ENCODE measurements at regions not wholly inside any gene's neighbourhood (a gene's known extent, or its start where the extent isn't known, plus 50 kb on each side); places are given as distances from the start of the nearest gene placed in this dataset.
"Not testable (repeated sequence)": the region's sequence is repeated elsewhere in the genome, so short reads cannot be mapped to it uniquely, and the experiment has no call there.

- DNase-seq (ENCODE audit: low spot score): no peak
- TF ChIP-seq, protein P1, sequence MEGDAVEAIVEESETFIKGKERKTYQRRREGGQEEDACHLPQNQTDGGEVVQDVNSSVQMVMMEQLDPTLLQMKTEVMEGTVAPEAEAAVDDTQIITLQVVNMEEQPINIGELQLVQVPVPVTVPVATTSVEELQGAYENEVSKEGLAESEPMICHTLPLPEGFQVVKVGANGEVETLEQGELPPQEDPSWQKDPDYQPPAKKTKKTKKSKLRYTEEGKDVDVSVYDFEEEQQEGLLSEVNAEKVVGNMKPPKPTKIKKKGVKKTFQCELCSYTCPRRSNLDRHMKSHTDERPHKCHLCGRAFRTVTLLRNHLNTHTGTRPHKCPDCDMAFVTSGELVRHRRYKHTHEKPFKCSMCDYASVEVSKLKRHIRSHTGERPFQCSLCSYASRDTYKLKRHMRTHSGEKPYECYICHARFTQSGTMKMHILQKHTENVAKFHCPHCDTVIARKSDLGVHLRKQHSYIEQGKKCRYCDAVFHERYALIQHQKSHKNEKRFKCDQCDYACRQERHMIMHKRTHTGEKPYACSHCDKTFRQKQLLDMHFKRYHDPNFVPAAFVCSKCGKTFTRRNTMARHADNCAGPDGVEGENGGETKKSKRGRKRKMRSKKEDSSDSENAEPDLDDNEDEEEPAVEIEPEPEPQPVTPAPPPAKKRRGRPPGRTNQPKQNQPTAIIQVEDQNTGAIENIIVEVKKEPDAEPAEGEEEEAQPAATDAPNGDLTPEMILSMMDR (IDR thresholded peaks at IDR 0.05; ENCODE audit: extremely low read depth, missing control alignments): no peak
Measured at GRCh38 chr18:75966431-75966830, 528.6 kb downstream of the ZNF516 start.

- TF ChIP-seq, protein P1 (IDR thresholded peaks at IDR 0.05; ENCODE audit: extremely low read depth, missing control alignments): no peak
- DNase-seq (ENCODE audit: low spot score): no peak
Measured at GRCh38 chr18:75962036-75962572, 532.9 kb downstream of the ZNF516 start.

- DNase-seq (ENCODE audit: low spot score): not testable (repeated sequence)
Measured at GRCh38 chr18:75960356-75960755, 532.9 kb upstream of the SMIM21 start.

DNA sequence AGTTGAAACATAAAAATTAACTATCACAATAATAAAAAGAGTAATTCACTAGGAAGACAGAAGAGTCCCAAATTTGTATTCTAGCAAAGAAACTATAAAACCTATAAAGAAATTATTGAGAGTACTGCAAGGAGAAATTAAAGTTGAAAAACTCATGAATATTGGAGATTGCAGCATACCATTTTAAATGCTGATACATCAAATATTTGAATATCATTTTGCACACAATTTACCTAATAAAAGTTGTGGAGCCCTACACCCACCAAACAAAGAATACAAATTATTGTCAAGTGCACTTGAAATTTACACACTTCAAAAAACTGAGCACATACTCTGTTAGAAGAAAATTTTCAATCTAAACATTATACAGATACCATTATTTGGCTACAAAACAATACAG lies 531.6 kb upstream of the SMIM21 start:
- TF ChIP-seq, protein P1 (IDR thresholded peaks at IDR 0.05; ENCODE audit: extremely low read depth, missing control alignments): no peak
- no peak for DNase-seq (ENCODE audit: low spot score)

DNA sequence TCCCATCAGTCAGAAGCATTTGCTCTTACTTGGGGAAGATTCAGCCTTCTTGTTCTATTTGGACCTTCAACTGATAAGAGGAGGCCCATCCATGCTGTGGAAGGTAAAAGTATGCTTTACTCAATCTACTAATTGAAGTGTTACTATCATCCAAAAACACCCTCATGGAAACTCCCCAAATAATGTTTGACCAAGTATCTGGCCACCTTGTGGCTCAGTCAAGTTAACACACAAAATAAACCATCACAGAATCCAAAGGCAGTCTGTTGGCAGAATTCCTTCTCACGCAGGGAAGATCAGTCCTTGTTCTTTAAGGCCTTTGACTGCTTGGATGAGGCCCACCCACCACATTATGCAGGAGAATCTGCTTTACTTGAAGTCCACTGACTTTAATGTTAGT lies 531.2 kb upstream of the SMIM21 start:
- DNase-seq (ENCODE audit: low spot score): no peak

DNA sequence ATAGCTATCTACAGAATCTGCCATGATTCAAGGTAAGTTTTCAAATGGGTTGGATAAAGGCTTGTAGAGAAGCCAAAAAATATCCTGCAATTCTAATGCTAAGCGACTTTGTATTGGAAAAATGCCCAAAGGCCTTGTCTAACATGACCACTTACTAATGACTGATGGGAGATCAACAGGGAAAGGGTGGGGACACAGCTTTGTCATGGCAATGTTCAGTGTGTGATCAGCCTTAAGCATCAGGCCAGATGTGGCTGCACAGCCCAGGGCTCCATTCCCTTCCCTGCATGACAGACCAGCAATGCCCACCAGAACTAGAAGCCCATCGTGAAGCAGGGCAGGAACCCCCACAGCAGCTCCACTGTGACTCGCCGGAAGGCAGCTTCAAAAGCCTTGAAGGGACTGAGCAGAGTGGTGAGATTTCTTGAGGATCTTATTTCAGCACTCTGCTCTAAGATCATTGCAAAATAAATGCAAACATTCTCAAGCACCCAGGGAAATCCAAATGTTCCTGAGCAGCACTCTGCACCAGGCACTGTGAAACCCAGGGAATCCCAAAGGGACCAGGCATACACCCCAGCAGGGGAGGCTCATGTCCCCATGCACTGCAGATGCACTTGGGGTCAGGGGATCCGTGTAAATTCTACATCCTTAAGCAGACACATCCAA lies 517.9 kb upstream of the SMIM21 start:
- TF ChIP-seq, protein P1 (IDR thresholded peaks at IDR 0.05; ENCODE audit: extremely low read depth, missing control alignments): no peak
- no peak for DNase-seq (ENCODE audit: low spot score)

More for the DNA sequence above, 531.2 kb upstream of the SMIM21 start:
- TF ChIP-seq, protein P1 (IDR thresholded peaks at IDR 0.05; ENCODE audit: extremely low read depth, missing control alignments): no peak

DNA sequence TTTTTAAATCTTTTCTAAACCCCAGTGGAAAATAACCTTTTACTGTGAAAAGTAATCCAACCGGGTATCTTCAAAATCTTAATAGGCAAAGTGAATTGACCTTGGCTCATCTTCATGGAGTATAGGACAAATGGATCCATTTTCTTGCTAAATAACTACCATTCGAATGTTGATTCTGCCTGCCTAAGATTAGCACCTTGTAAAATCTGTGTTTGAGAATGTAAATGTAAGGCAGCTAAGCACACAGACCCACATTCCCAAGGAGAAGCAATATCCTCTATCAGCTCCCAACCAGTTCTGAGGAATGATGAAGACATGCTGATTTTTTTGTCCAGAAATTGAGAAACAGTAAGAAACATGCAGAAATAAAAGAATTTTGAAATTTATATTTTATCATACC lies 509.8 kb upstream of the SMIM21 start:
- DNase-seq (ENCODE audit: low spot score): no peak
- TF ChIP-seq, protein P1 (IDR thresholded peaks at IDR 0.05; ENCODE audit: extremely low read depth, missing control alignments): no peak

GRCh38 chr18:75936862-75937261 lies 509.4 kb upstream of the SMIM21 start:
- DNase-seq (ENCODE audit: low spot score): no peak
- TF ChIP-seq, protein P1 (IDR thresholded peaks at IDR 0.05; ENCODE audit: extremely low read depth, missing control alignments): no peak

All from GM20000 (cell line).